Breast epithelium (tissue), 4 donors: ENCODE measurements at regions not wholly inside any gene's neighbourhood (a gene's known extent, or its start where the extent isn't known, plus 50 kb on each side); places are given as distances from the start of the nearest gene placed in this dataset.
"Not testable (repeated sequence)": the region's sequence is repeated elsewhere in the genome, so short reads cannot be mapped to it uniquely, and the experiment has no call there.

ENCODE experiments used
- DNase-seq, 2 donors: peaks; one replicate each; pipeline ENCODE4 v3.0.0-alpha.2; 2019; ENCODE audit warnings: low spot score in 2 of 2
- H3K27ac ChIP-seq, 2 donors: fragments of 200-600 bp; sonication (generic) in 1 of 2; one replicate each; pipeline ENCODE4 v1.5.1; 2016 to 2019; ENCODE audit warnings: mild to moderate bottlenecking in 1 of 2
- H3K27me3 ChIP-seq, 2 donors: fragments of 200-600 bp; sonication (generic) in 1 of 2; one replicate each; pipeline versions ENCODE4 v1.5.1 to v1.6.0; 2017 to 2019; ENCODE audit warnings: control low read depth in 1 of 2, mild to moderate bottlenecking in 1 of 2
- H3K36me3 ChIP-seq: fragments of 200-600 bp; one replicate; pipeline ENCODE4 v1.5.1; 2019
- H3K4me1 ChIP-seq, 2 donors: fragments of 200-600 bp; sonication (generic); one replicate each; pipeline ENCODE4 v1.5.1; 2016 to 2019; ENCODE audit warnings: control low read depth in 1 of 2
- H3K4me3 ChIP-seq, 3 donors: fragments of 200-600 bp; sonication (generic); 1 replicate in 2 of 3; 2 replicates in 1 of 3; pipeline ENCODE4 v1.5.1; 2016 to 2019; ENCODE audit warnings: mild to moderate bottlenecking in 3 of 3, moderate library complexity in 2 of 3
- H3K9me3 ChIP-seq, 2 donors: fragments of 200-600 bp; sonication (generic) in 1 of 2; one replicate each; pipeline ENCODE4 v1.5.1; 2016 to 2019; ENCODE audit warnings: control low read depth in 1 of 2
- intact Hi-C: fragments of 100-400 bp; cut with DNase I; formaldehyde crosslinking; loops from one replicate; pipeline ENCODE4 v1.15.1; 2023; ENCODE audit warnings: low total_unique reads

GRCh38 chr1:224011751-224012150, 102.2 kb upstream of the FBXO28 start:
- H3K9me3 ChIP-seq, intact Hi-C loops, H3K27ac ChIP-seq, H3K4me1 ChIP-seq, H3K36me3 ChIP-seq, H3K27me3 ChIP-seq, DNase-seq, H3K4me3 ChIP-seq: not testable (repeated sequence)

DNA sequence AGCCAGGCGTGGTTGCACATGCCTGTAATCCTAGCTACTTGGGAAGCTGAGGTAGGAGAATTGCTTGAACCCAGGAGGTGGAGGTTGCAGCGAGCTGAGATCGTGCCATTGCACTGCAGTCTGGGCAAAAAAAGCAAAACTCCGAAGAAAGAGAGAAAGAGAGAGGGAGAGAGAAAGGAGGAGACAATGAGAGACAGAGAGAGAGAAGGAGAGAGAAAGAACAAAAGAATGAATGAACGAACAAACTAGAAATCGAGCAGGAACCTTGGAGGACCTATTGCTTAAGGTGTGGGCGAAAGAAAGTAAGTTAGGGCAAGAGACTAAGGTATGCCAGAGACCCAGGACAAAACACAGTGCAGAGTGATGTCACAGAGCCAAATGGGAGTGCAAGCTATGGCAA, 102.8 kb upstream of the FBXO28 start:
- H3K9me3 ChIP-seq, DNase-seq, H3K27ac ChIP-seq, H3K4me3 ChIP-seq, H3K36me3 ChIP-seq, H3K4me1 ChIP-seq, H3K27me3 ChIP-seq, intact Hi-C loops: not testable (repeated sequence)

DNA sequence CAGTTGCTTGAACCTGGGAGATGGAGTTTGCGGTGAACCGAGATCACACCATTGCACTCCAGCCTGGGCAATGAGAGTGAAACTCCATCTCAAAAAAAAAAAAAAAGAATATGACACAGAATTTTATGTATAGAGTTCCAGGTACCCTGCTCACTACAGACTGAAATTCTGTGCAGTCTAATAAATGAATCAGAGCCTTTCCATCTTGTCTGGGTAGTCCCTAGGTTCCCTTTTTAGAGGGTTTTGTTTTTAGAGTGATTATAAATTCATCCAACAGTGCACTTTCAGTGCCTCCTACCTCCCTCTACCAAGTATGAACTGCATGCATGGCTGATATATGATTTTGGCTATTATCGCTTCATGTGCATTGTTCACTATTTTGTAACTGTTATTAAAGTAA, 107.9 kb upstream of the FBXO28 start:
- intact Hi-C loops, H3K36me3 ChIP-seq, H3K4me3 ChIP-seq, H3K9me3 ChIP-seq, H3K4me1 ChIP-seq, DNase-seq, H3K27ac ChIP-seq, H3K27me3 ChIP-seq: not testable (repeated sequence)

GRCh38 chr1:224004552-224005315, 109.2 kb upstream of the FBXO28 start:
- H3K9me3 ChIP-seq, H3K27ac ChIP-seq, H3K36me3 ChIP-seq, H3K27me3 ChIP-seq, H3K4me3 ChIP-seq, DNase-seq, intact Hi-C loops, H3K4me1 ChIP-seq: not testable (repeated sequence)

GRCh38 chr1:224003896-224004295, 110.0 kb upstream of the FBXO28 start:
- H3K4me3 ChIP-seq, DNase-seq, H3K4me1 ChIP-seq, intact Hi-C loops, H3K9me3 ChIP-seq, H3K36me3 ChIP-seq, H3K27me3 ChIP-seq: not testable (repeated sequence)
- peak overlapping the region in 1 of 2 donors; percentile 19 for H3K27ac ChIP-seq

GRCh38 chr1:224001757-224002156, 112.2 kb upstream of the FBXO28 start:
- H3K36me3 ChIP-seq, H3K4me3 ChIP-seq, H3K27me3 ChIP-seq, H3K27ac ChIP-seq, DNase-seq, H3K9me3 ChIP-seq, H3K4me1 ChIP-seq, intact Hi-C loops: not testable (repeated sequence)

DNA sequence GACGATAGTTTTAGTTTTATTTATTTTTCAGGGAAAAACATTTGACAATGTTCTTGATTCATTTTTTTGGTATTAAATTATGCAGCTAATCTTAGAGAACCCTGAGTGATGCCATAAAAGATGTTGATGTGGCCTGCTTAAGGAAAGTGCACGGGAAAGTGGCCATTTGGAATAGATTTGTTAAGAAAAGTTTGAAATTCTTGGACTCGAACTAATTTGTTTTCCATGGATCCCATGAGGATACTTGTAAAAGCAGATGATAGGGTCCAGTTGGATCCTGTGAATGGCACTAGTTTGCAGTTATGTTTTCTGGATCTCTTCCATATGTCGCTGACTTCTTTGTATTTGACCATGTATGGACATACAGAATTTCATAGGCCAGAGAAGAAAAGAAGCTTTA, 114.2 kb upstream of the FBXO28 start:
- intact Hi-C loops, H3K27ac ChIP-seq: not testable (repeated sequence)

DNA sequence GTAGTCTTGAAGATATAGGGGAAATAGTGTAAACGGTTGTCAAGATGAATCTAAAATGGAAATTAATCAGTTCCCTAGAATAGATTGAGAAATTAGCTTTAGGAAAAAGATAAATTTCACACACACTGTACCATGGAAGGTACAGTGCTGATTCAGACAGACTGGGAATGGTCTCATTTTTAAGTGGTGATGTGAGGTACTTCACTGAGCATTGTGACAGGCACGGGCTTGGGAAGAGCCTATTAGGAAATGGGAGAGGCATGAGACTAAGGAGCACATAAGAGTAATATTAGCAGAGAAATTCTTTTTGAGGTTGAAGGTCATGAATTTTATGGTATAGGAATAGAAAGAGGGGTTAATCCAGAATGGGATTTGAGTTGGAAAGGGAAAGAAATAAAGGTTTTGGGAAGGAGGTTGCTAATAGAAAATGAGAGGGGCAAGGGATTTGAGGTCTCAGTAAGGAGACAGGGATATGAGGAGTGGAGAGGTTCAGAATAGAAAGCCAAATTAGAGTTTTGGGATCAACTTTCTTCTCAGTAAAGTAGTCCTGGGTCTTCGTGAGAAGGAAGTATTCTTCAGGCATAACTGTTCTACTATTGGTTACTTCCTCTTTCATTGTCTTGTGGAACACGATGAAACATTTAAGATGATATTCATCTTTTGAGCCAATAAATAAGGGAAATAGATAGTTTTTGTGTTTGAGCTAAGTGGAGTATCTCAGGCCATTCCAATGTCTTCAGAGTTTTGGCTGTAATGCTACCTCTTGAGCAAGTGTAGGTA, 115.0 kb upstream of the FBXO28 start:
- H3K36me3 ChIP-seq, H3K4me1 ChIP-seq, DNase-seq, H3K4me3 ChIP-seq, H3K9me3 ChIP-seq, intact Hi-C loops, H3K27me3 ChIP-seq, H3K27ac ChIP-seq: not testable (repeated sequence)

More for the DNA sequence above, 114.2 kb upstream of the FBXO28 start:
- not testable (repeated sequence) for H3K36me3 ChIP-seq, H3K4me3 ChIP-seq, H3K9me3 ChIP-seq, DNase-seq, H3K27me3 ChIP-seq, H3K4me1 ChIP-seq

GRCh38 chr1:223996376-223996775, 117.5 kb upstream of the FBXO28 start:
- H3K4me3 ChIP-seq, H3K36me3 ChIP-seq, H3K27me3 ChIP-seq, H3K4me1 ChIP-seq, DNase-seq, H3K27ac ChIP-seq, H3K9me3 ChIP-seq, intact Hi-C loops: not testable (repeated sequence)
